Transverse colon (tissue), 3 donors: ENCODE measurements at regions not wholly inside any gene's neighbourhood (a gene's known extent, or its start where the extent isn't known, plus 50 kb on each side); places are given as distances from the start of the nearest gene placed in this dataset.

Source experiments
- POLR2A ChIP-seq: fragments of 450-650 bp; IDR thresholded peaks from one replicate; pipeline ENCODE4 v1.6.1; 2016; ENCODE audit warnings: antibody characterized with exemption, mild to moderate bottlenecking, moderate library complexity
- TF ChIP-seq, protein P1 (sequence below), 5 experiments: fragments of 200-600 bp in 3 of 5; fragments of 450-650 bp in 2 of 5; sonication (generic) in 3 of 5; IDR thresholded peaks; 1 replicate in 2 of 5; 2 replicates in 3 of 5; pipeline ENCODE4 v1.5.1; 2016 to 2017; ENCODE audit warnings: antibody characterized with exemption in 5 of 5, inconsistent platforms in 3 of 5, mild to moderate bottlenecking in 2 of 5, moderate library complexity in 1 of 5

DNA sequence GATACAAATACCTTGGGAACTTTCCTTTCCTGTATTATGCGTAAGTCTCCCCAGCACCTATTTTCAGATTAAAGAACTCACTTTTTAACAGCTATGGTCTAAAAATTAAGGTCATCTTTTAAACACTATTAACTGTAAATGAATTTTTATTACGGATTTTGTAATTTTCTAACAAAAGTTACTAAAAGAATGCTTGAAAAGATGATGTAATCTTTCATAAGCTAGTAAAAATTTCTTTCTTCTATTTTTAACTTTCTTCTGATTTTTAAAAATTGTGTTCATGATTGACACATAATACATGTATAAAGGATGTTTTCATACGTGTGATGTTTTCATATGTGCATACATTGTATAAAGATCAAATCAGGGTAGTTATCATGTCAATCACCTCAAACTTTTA, 291.2 kb upstream of the MBL2 start:
- TF ChIP-seq, protein P1, sequence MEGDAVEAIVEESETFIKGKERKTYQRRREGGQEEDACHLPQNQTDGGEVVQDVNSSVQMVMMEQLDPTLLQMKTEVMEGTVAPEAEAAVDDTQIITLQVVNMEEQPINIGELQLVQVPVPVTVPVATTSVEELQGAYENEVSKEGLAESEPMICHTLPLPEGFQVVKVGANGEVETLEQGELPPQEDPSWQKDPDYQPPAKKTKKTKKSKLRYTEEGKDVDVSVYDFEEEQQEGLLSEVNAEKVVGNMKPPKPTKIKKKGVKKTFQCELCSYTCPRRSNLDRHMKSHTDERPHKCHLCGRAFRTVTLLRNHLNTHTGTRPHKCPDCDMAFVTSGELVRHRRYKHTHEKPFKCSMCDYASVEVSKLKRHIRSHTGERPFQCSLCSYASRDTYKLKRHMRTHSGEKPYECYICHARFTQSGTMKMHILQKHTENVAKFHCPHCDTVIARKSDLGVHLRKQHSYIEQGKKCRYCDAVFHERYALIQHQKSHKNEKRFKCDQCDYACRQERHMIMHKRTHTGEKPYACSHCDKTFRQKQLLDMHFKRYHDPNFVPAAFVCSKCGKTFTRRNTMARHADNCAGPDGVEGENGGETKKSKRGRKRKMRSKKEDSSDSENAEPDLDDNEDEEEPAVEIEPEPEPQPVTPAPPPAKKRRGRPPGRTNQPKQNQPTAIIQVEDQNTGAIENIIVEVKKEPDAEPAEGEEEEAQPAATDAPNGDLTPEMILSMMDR (IDR thresholded peaks at IDR 0.05): no peak
- TF ChIP-seq POLR2A: no peak
